Colonic mucosa (tissue), 4 donors: ENCODE measurements at regions not wholly inside any gene's neighbourhood (a gene's known extent, or its start where the extent isn't known, plus 50 kb on each side); places are given as distances from the start of the nearest gene placed in this dataset.
"Not testable (repeated sequence)": the region's sequence is repeated elsewhere in the genome, so short reads cannot be mapped to it uniquely, and the experiment has no call there.

ENCODE experiments used
- DNase-seq: peaks from one replicate; pipeline ENCODE4 v3.0.0-alpha.2; 2020
- H3K27ac ChIP-seq: fragments of 200-600 bp; one replicate; pipeline ENCODE4 v1.8.0; 2021
- H3K27me3 ChIP-seq: fragments of 200-600 bp; one replicate; pipeline ENCODE4 v1.8.0; 2021
- H3K36me3 ChIP-seq: fragments of 200-600 bp; one replicate; pipeline ENCODE4 v1.8.0; 2021
- H3K4me1 ChIP-seq: fragments of 200-600 bp; one replicate; pipeline ENCODE4 v1.8.0; 2021; ENCODE audit warnings: mild to moderate bottlenecking
- H3K4me3 ChIP-seq: fragments of 200-600 bp; one replicate; pipeline ENCODE4 v1.8.0; 2021
- H3K9ac ChIP-seq, 2 donors: one replicate each; pipeline ENCODE4 v1.7.0; 2013; ENCODE audit warnings: control low read depth in 2 of 2, low read depth in 2 of 2, low read length in 2 of 2
- H3K9me3 ChIP-seq: fragments of 200-600 bp; one replicate; pipeline ENCODE4 v1.8.0; 2021
- CTCF ChIP-seq: fragments of 200-600 bp; IDR thresholded peaks from one replicate; pipeline ENCODE4 v1.8.0; 2022; ENCODE audit warnings: antibody characterized with exemption, mild to moderate bottlenecking
- intact Hi-C: fragments of 100-400 bp; cut with DNase I; formaldehyde crosslinking; loops from one replicate; pipeline ENCODE4 v1.14.1; 2022
- donor health status: healthy.
- donor health status: DM: no; HTN: no; CAD: no.
- donor health status: DM: no; HTN: no; CAD: no.

GRCh38 chr5:39755986-39756385 lies 331.2 kb upstream of the DAB2 start:
- no peaks in the 10 kb centered on the region for H3K4me1 ChIP-seq
- no peak overlapping the region for H3K4me3 ChIP-seq
- no peak for TF ChIP-seq CTCF
- H3K27me3 ChIP-seq, result no peaks in the 10 kb centered on the region
- intact Hi-C loops, result no loop called here
- H3K36me3 ChIP-seq, result no peaks in the 10 kb centered on the region
- no peaks in the 10 kb centered on the region for H3K9me3 ChIP-seq
- H3K27ac ChIP-seq, result no peak overlapping the region
- DNase-seq, result no peak
- no peak overlapping the region for H3K9ac ChIP-seq

- no peak for DNase-seq
- no peak for TF ChIP-seq CTCF
- H3K9me3 ChIP-seq, result no peaks in the 10 kb centered on the region
Measured at GRCh38 chr5:39755452-39755851, 330.7 kb upstream of the DAB2 start.

GRCh38 chr5:39753747-39754146 lies 329.0 kb upstream of the DAB2 start:
- H3K27ac ChIP-seq, H3K36me3 ChIP-seq, H3K4me1 ChIP-seq, H3K9me3 ChIP-seq, DNase-seq, H3K27me3 ChIP-seq, H3K9ac ChIP-seq, H3K4me3 ChIP-seq, intact Hi-C loops: not testable (repeated sequence)

More at GRCh38 chr5:39755452-39755851, 330.7 kb upstream of the DAB2 start:
- no peaks in the 10 kb centered on the region for H3K27me3 ChIP-seq
- H3K36me3 ChIP-seq, result no peaks in the 10 kb centered on the region
- H3K9ac ChIP-seq, result no peak overlapping the region
- no peaks in the 10 kb centered on the region for H3K4me1 ChIP-seq
- no peak overlapping the region for H3K27ac ChIP-seq
- intact Hi-C loops, result no loop called here
- H3K4me3 ChIP-seq, result no peak overlapping the region

GRCh38 chr5:39750661-39751060 lies 325.9 kb upstream of the DAB2 start:
- H3K9me3 ChIP-seq, result no peaks in the 10 kb centered on the region
- H3K4me1 ChIP-seq, result no peaks in the 10 kb centered on the region
- H3K27ac ChIP-seq, result no peak overlapping the region
- no peak overlapping the region for H3K4me3 ChIP-seq
- DNase-seq, result no peak
- no peak for TF ChIP-seq CTCF
- H3K36me3 ChIP-seq, result no peaks in the 10 kb centered on the region
- no peak overlapping the region for H3K9ac ChIP-seq
- H3K27me3 ChIP-seq, result no peaks in the 10 kb centered on the region
- intact Hi-C loops, result no loop called here

- intact Hi-C loops, result no loop called here
- Histone ChIP-seq H3K27me3 (no peaks in the 10 kb centered on the region), H3K9ac (no peak overlapping the region), H3K4me1 (no peaks in the 10 kb centered on the region), H3K9me3 (no peaks in the 10 kb centered on the region), H3K27ac (no peak overlapping the region), H3K4me3 (no peak overlapping the region), H3K36me3 (no peaks in the 10 kb centered on the region)
- no peak for TF ChIP-seq CTCF
- no peak for DNase-seq
Measured at GRCh38 chr5:39742916-39743315, 318.1 kb upstream of the DAB2 start.

- TF ChIP-seq CTCF, result no peak
- intact Hi-C loops, result no loop called here
- Histone ChIP-seq H3K4me1 (no peaks in the 10 kb centered on the region), H3K27me3 (no peaks in the 10 kb centered on the region), H3K36me3 (no peaks in the 10 kb centered on the region), H3K4me3 (no peak overlapping the region), H3K9ac (no peak overlapping the region), H3K9me3 (no peaks in the 10 kb centered on the region), H3K27ac (no peak overlapping the region)
- no peak for DNase-seq
Measured at GRCh38 chr5:39740404-39740803, 315.6 kb upstream of the DAB2 start.
